ENCODE measurements at regions not wholly inside any gene's neighbourhood (a gene's known extent, or its start where the extent isn't known, plus 50 kb on each side); places are given as distances from the start of the nearest gene placed in this dataset.
"Not testable (repeated sequence)": the region's sequence is repeated elsewhere in the genome, so short reads cannot be mapped to it uniquely, and the experiment has no call there.

DNA sequence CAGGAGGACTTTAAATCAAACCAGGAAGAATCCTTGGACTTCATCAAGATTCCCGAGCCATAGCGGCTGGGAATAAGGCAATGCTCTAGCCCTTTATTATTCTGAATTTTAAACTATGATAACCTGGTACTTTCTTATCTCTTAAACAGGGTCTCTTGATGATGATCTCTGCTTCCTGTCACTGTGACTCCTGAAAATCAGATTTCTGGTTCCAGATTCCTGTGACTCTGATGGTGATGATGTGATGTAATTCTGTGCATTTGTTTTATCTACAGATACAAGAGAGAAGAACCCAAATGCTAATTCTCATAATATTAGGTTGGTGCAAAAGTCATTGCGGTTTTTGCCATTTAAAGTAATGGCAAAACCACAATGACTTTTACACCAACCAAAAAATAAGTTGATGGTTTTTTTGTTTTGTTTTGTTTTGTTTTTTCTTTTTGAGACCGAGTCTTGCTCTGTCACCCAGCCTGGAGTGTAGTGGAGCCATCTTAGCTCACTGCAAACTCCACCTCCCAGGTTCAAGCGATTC lies 116.3 kb upstream of the CREB1 start:
- DNase-seq, result no peak

GRCh38 chr2:207416111-207416510 lies 113.7 kb upstream of the CREB1 start:
- DNase-seq, result no peak

- DNase-seq, result no peak
These were observed 112.9 kb upstream of the CREB1 start for GRCh38 chr2:207416900-207417299.

DNA sequence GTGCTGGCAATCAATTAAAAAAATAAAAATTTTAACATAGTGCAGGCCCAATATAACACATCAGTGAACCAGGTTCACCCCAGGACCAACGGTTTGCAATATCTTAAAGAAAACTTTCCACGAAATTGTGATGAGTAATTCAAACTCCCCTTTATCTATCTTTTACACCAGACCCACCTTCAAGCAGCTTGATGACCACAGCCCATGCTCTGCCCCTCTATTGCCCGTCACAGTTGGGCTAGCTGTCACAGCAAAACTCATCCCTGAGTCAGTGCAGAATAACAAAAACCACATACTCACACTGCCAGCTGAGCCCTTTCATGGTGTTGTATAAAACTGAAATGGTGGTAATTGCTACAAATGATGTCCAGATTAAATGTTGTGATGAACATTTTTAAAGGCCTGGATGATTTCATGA lies 112.5 kb upstream of the CREB1 start:
- DNase-seq, result no peak

DNA sequence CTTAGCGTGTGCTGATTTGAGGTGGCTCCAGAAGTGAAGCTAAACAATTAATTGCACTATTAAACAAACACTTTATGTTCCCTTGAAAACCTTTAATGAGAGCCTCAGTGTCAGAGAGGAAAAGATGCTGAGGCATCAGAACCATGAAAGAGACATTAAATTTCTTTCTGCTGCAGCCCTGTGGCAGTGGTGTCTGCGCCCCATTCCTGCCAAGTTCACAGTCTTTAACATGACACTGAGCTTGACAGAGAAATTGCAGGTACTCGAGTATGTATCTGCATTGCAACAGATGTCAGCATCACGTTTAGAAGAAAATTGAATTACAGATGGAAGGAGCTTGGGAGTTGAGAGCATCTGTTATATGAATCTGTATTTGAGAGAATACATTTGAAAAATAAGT lies 111.3 kb upstream of the CREB1 start:
- no peak for DNase-seq

DNA sequence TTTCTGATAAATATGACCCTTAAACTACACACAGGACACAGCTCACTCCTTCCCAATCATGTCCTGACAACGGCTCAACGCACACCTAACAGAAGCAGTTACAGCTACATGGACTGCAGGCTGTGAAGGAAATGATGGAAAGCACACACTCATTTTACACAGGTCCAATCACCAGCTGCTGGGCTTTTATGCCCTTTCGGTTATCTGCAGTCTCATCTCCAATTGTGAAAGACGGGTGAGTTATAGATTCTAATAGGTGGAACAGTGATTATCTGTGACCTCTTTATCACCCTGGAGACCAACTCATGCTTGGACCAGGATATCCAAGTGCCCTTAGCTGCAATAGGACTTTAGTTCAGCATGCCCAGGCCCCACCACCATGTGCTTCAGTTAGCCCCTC lies 110.4 kb upstream of the CREB1 start:
- no peak for DNase-seq

DNA sequence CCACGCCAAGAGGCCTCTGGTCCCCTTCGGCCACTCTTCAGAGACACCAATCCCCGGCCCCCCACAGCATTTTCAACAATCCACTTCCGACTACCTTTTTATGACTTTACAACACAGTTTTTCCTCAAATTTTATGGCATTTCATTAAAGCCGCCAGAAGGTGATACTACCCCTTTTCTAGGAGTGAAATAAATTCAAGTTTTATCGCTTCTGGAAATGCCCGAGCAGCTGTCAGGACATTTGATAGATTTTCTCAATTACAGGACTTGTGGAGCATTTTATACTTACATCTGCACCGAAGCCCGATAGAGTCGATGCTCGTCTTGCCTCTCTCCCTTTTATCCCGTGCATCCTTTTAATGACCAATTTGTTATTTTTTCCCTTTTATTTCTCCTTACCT lies 108.1 kb upstream of the CREB1 start:
- DNase-seq, result no peak

DNA sequence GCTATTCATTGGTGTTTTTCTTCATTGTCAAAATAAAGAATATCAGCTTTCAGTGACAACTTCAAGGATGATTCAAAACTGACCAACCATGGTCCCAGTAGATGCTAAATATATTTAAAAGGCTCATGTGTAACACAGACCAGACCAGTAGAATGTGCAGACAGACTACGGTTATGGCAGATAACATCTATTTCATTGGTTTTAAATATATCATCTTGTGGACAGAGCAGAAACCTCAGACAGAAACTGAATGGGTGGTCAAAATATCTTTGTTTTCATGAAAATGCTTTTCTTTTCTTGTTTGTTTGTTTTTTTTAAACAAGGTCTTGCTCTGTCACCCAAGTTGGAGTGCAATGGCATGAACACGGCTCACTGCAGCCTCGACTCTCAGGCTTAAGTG lies 107.4 kb upstream of the CREB1 start:
- DNase-seq, result no peak

DNA sequence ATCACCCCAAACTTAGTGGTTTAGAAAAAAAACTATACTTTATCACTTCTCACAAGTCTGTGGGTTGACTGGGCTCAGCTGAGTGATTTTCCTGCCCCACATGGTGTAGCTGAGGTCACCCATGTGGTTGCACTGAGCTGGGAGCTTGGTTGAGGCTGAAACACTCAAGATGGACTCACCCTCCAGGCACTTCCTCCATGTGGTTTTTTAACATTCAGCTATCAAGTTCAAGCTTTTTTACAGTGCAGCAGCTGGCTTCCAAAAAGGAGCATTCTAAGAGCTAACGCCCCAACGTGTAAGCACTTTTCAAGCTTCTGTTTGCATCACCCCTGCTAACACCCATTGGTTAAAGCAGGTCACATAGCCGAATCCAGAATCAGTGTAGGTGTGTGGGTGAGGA lies 105.9 kb upstream of the CREB1 start:
- peak; percentile 87 for DNase-seq

- no peak for DNase-seq
These were observed 101.8 kb upstream of the CREB1 start for GRCh38 chr2:207427986-207428385.

DNA sequence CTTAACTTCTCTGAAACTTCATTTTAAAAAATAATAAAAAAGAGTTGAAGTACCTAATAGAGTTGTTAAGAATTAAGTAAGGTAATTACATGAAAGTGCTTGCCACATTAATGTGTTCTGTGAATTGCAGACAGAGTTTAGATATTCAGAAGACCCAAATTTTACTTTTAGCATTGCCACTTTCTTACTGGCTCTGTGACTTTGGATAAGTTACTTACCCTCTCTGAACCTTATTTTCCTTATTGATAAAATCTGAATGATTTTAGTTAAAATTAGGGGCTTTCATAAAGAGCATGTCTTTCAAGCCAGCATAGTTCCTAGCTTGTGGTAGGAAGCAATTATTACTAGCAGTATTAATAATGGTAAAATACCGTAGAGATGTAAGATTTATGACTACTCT lies 101.2 kb upstream of the CREB1 start:
- no peak for DNase-seq

- DNase-seq, result peak; percentile 74
These were observed 97.3 kb upstream of the CREB1 start for GRCh38 chr2:207432453-207432852.

GRCh38 chr2:207434306-207434705 lies 95.5 kb upstream of the CREB1 start:
- DNase-seq, result no peak

DNA sequence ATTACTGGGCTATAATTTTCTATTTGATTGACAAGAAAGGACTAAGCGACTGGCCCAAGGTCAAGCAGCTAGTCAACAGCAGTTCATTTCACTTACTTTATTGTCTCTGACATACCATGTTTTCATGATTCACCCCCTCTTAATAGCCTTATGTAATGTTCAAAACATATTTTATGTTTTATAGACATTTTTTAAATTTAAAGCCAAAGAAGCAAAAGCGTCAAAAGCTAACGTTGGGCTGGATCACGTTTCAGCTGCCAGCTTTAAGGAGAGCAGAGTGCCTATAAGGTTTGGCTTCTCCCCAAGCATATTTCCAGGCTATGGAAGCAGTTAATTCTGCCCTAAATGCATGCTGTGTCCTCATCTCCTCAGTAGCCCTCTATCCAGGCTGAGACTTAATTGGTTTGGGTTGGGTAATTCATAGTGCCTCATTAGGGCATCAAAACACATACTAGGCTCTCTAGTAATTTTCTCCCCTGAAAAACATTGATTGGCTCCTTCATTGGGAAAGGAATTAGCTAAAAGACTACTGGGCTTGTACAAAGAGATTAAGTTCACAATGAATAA lies 94.8 kb upstream of the CREB1 start:
- DNase-seq, result peak; percentile 16

DNA sequence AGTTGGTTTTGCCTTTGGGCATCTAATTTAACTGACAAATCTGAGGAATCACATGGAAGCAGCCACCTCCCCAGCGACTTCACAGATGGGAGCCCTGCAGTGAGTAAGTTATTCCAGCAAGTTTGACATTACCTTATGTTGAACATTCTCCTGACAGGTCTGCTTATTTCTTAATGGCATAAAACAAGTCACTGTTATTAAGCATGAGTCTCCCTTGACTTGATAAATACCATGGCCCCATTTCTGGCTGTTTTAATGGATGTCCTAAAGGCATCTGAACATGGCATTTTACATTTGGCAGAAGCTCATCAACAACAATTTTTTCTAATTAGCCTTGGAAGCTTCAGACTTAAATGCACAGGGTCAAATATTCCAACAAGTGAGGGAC lies 92.6 kb upstream of the CREB1 start:
- no peak for DNase-seq

- no peak for DNase-seq
These were observed 92.1 kb upstream of the CREB1 start for GRCh38 chr2:207437524-207438143.

GRCh38 chr2:207438414-207439126 lies 91.2 kb upstream of the CREB1 start:
- DNase-seq, result no peak

- DNase-seq, result not testable (repeated sequence)
These were observed 89.9 kb upstream of the CREB1 start for GRCh38 chr2:207439881-207440280.

GRCh38 chr2:207444756-207445155 lies 85.0 kb upstream of the CREB1 start:
- DNase-seq, result no peak

DNA sequence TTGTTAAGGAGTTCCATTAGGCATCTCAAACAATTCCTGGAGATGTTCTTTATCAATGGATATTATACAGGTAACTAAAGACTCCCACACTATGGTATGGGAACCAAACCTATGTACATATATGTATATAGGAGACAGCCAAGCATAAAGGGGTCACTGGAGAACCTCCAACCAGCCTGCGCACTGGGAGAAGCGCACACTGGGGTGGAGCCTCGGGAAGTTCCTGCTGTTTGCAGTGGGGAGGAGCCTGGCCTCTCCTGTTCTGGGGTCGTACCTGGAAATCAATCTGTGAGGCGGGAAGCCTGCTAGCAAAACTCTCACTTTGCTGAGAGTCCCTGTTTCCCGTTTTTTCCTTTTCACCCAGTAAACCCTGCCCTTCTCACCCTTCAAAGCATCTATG lies 83.1 kb upstream of the CREB1 start:
- DNase-seq, result no peak

DNA sequence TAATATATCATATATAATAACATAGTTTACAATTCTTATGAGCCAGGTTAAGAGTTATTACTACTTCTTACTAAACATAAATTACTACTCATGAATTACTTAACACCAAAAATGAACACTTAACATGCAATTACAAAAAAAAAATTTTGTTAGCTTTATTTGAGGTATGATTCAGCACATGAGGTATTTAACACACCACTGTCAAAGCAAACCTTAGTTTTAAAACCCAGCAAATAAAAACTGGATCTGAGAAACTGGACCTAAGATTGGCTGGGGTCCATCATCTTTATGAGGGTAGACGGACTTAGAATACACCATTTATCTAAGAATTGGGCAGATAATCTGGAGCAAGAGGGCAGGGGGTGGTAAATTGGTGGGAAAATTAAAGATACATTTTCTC lies 81.8 kb upstream of the CREB1 start:
- DNase-seq, result no peak

DNA sequence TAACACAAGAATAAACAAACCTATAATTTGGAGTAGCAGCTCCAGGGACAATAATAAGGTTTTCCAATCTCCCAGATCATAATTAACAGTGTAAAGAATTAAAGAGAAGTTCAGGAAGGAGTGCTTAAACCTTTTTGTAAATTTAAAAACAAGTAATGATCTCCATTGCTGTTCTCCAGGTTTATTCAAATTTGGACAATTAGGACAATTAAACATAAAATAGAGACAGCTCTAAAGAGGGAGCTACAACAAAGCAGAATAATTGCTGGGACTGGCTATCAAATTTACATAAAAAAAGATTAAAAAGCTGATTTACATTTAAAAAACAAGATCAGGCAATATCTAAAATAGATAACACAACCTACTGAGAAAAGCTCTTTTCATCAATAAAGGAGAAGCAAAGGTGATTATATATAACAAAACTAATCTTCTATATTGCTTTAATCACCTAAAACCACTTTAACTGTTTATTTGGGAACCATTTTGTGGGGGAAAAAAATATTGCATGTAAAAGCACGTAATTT lies 80.1 kb upstream of the CREB1 start:
- no peak for DNase-seq

DNA sequence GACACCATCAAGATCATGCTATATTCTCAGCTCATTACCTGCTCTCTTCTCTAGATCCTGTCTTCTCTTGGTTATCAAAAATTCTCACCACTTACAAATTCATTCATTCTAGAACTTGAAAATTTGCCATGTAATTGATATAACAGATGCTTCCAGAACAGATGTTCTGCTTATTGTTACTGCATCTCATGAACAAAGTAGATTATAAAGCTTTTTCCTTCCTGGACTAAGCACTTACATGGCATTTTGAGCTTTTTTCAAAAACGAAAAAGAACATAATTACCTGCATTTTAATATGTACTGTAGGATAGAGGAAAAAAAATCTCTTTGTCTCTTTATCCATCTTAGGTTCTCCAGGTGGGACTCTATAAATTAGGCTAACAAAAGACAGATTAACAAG lies 79.6 kb upstream of the CREB1 start:
- no peak for DNase-seq

- DNase-seq, result no peak
These were observed 71.2 kb upstream of the CREB1 start for GRCh38 chr2:207458582-207458981.
